ENCODE measurements at regions not wholly inside any gene's neighbourhood (a gene's known extent, or its start where the extent isn't known, plus 50 kb on each side); places are given as distances from the start of the nearest gene placed in this dataset.
"Not testable (repeated sequence)": the region's sequence is repeated elsewhere in the genome, so short reads cannot be mapped to it uniquely, and the experiment has no call there.

GRCh38 chr13:83452292-83452950 lies 429.9 kb downstream of the SLITRK1 start:
- TF ChIP-seq, protein P1, sequence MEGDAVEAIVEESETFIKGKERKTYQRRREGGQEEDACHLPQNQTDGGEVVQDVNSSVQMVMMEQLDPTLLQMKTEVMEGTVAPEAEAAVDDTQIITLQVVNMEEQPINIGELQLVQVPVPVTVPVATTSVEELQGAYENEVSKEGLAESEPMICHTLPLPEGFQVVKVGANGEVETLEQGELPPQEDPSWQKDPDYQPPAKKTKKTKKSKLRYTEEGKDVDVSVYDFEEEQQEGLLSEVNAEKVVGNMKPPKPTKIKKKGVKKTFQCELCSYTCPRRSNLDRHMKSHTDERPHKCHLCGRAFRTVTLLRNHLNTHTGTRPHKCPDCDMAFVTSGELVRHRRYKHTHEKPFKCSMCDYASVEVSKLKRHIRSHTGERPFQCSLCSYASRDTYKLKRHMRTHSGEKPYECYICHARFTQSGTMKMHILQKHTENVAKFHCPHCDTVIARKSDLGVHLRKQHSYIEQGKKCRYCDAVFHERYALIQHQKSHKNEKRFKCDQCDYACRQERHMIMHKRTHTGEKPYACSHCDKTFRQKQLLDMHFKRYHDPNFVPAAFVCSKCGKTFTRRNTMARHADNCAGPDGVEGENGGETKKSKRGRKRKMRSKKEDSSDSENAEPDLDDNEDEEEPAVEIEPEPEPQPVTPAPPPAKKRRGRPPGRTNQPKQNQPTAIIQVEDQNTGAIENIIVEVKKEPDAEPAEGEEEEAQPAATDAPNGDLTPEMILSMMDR (IDR thresholded peaks at IDR 0.05): no peak
- Histone ChIP-seq H3K4me3 (ENCODE audit: low read depth, low read length) (no peak overlapping the region), H3K27ac (no peak overlapping the region), H3K36me3 (ENCODE audit: control insufficient read depth, insufficient read depth, low read length) (no peaks in the 10 kb centered on the region), H3K27me3 (ENCODE audit: control insufficient read depth, insufficient read depth, low read length) (no peaks in the 10 kb centered on the region), H3K79me2 (no peaks in the 10 kb centered on the region), H2AFZ (no peak overlapping the region), H3K9ac (no peak overlapping the region), H3K9me3 (ENCODE audit: control insufficient read depth, low read length) (no peaks in the 10 kb centered on the region), H3K4me2 (ENCODE audit: low read length) (no peak overlapping the region), H3K4me1 (no peaks in the 10 kb centered on the region)

GRCh38 chr13:83450591-83450990 lies 431.7 kb downstream of the SLITRK1 start:
- Histone ChIP-seq H3K4me2 (ENCODE audit: low read length) (no peak overlapping the region), H2AFZ (no peak overlapping the region), H3K36me3 (ENCODE audit: control insufficient read depth, insufficient read depth, low read length) (no peaks in the 10 kb centered on the region), H3K4me1 (no peaks in the 10 kb centered on the region), H3K27me3 (ENCODE audit: control insufficient read depth, insufficient read depth, low read length) (no peaks in the 10 kb centered on the region), H3K4me3 (ENCODE audit: low read depth, low read length) (no peak overlapping the region), H3K79me2 (no peaks in the 10 kb centered on the region), H3K9ac (no peak overlapping the region), H3K9me3 (ENCODE audit: control insufficient read depth, low read length) (no peaks in the 10 kb centered on the region), H3K27ac (no peak overlapping the region)
- TF ChIP-seq, protein P1 (IDR thresholded peaks at IDR 0.05): no peak

DNA sequence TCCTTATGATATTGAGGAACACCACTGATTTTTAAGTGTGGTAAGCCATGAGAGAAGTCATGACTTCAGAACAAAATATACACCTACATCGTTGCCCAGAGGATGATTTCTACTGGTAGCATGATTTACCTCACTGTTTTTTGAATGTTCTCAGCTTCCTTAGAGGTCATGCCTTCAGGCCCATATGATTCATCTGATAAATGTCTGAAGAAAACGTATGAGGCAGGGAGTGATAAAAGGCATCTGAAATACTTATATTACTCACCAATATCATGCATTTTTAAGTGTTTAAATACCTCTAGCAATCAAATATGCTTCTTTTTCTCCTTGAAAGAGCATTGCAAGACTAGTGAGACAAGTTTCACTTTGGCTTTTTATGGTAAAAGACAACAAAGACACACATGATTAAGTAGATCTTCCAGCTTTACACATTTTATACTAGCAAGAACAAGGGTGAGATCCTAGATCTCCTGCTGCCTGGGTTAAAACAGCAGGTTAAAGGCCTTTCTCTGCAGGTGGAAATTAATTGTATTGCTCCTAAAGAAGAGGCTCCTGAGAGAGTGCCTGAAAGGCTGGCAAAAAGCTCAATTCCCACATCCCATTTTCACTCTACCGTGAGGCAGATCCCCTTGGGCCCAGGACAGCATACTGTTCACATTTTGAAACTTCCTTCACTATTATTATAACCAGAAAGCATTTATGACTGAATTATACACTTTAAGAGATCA lies 432.4 kb downstream of the SLITRK1 start:
- Histone ChIP-seq H3K4me3 (ENCODE audit: low read depth, low read length) (no peak overlapping the region), H3K27ac (no peak overlapping the region), H3K4me2 (ENCODE audit: low read length) (no peak overlapping the region), H3K4me1 (no peaks in the 10 kb centered on the region), H3K9me3 (ENCODE audit: control insufficient read depth, low read length) (no peaks in the 10 kb centered on the region), H3K36me3 (ENCODE audit: control insufficient read depth, insufficient read depth, low read length) (no peaks in the 10 kb centered on the region), H3K9ac (no peak overlapping the region), H3K27me3 (ENCODE audit: control insufficient read depth, insufficient read depth, low read length) (no peaks in the 10 kb centered on the region), H3K79me2 (no peaks in the 10 kb centered on the region), H2AFZ (no peak overlapping the region)
- TF ChIP-seq, protein P1 (IDR thresholded peaks at IDR 0.05): no peak

DNA sequence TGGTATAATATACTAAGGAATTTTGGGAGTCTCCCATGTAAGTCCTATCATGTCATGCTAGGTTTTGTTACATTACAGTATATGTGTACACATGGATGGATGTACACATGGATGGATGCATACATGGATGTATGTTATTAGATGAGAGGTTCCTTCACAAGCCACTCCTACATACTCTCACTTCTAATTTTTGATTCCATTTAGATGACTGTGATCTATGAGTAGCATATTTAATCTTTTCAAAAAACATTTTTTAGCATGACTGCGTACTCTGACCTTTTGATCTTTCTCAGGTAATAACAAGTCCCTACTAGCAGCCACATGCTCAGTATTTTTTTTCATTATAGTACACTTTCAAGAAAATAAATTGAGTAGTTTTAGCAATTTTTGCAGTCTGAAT lies 441.8 kb downstream of the SLITRK1 start:
- no peak overlapping the region for H2AFZ ChIP-seq
- TF ChIP-seq, protein P1 (IDR thresholded peaks at IDR 0.05): no peak

GRCh38 chr13:83439464-83439863 lies 442.8 kb downstream of the SLITRK1 start:
- not testable (repeated sequence) for H3K27ac ChIP-seq; H3K36me3 ChIP-seq (ENCODE audit: control insufficient read depth, insufficient read depth, low read length); H3K79me2 ChIP-seq

More for the DNA sequence above, 441.8 kb downstream of the SLITRK1 start:
- H3K9me3 ChIP-seq (ENCODE audit: control insufficient read depth, low read length): no peaks in the 10 kb centered on the region
- H3K4me3 ChIP-seq (ENCODE audit: low read depth, low read length): no peak overlapping the region
- H3K4me1 ChIP-seq: no peaks in the 10 kb centered on the region
- H3K27ac ChIP-seq: no peak overlapping the region
- no peak overlapping the region for H3K9ac ChIP-seq
- H3K79me2 ChIP-seq: no peaks in the 10 kb centered on the region
- H3K36me3 ChIP-seq (ENCODE audit: control insufficient read depth, insufficient read depth, low read length): no peaks in the 10 kb centered on the region
- H3K27me3 ChIP-seq (ENCODE audit: control insufficient read depth, insufficient read depth, low read length): no peaks in the 10 kb centered on the region
- no peak overlapping the region for H3K4me2 ChIP-seq (ENCODE audit: low read length)

More at GRCh38 chr13:83439464-83439863, 442.8 kb downstream of the SLITRK1 start:
- not testable (repeated sequence) for H2AFZ ChIP-seq; H3K4me2 ChIP-seq (ENCODE audit: low read length); H3K4me3 ChIP-seq (ENCODE audit: low read depth, low read length); H3K27me3 ChIP-seq (ENCODE audit: control insufficient read depth, insufficient read depth, low read length); H3K4me1 ChIP-seq; H3K9ac ChIP-seq; H3K9me3 ChIP-seq (ENCODE audit: control insufficient read depth, low read length)
